Mammary epithelial cell (primary cell): ENCODE measurements at regions not wholly inside any gene's neighbourhood (a gene's known extent, or its start where the extent isn't known, plus 50 kb on each side); places are given as distances from the start of the nearest gene placed in this dataset.

ENCODE experiments used
- EZH2 ChIP-seq: IDR thresholded peaks from 2 replicates; pipeline ENCODE4 v1.6.1; 2012; ENCODE audit warnings: low read length, inconsistent platforms, borderline replicate concordance
- TF ChIP-seq, protein P1 (sequence below), 2 donors: IDR thresholded peaks in 1 of 2; conservative IDR thresholded peaks in 1 of 2; 2 replicates each; pipeline ENCODE4 v1.5.1; 2011 to 2012; ENCODE audit warnings: inconsistent platforms in 2 of 2, low read length in 2 of 2, mild to moderate bottlenecking in 2 of 2, control low read depth in 1 of 2, low read depth in 1 of 2; ENCODE audit not compliant: insufficient read depth in 1 of 2; ENCODE audit errors: extremely low read depth in 1 of 2

GRCh38 chr5:108681079-108681921, 66.4 kb upstream of the FER start:
- TF ChIP-seq, protein P1, sequence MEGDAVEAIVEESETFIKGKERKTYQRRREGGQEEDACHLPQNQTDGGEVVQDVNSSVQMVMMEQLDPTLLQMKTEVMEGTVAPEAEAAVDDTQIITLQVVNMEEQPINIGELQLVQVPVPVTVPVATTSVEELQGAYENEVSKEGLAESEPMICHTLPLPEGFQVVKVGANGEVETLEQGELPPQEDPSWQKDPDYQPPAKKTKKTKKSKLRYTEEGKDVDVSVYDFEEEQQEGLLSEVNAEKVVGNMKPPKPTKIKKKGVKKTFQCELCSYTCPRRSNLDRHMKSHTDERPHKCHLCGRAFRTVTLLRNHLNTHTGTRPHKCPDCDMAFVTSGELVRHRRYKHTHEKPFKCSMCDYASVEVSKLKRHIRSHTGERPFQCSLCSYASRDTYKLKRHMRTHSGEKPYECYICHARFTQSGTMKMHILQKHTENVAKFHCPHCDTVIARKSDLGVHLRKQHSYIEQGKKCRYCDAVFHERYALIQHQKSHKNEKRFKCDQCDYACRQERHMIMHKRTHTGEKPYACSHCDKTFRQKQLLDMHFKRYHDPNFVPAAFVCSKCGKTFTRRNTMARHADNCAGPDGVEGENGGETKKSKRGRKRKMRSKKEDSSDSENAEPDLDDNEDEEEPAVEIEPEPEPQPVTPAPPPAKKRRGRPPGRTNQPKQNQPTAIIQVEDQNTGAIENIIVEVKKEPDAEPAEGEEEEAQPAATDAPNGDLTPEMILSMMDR (conservative IDR thresholded peaks at IDR 0.05 in 1 of 2, IDR thresholded peaks at IDR 0.05 in 1 of 2; ENCODE audit: extremely low read depth in 1 of 2, insufficient read depth in 1 of 2, low read depth in 1 of 2, low read length in 2 of 2), result peak; percentile 72 to 87
- TF ChIP-seq EZH2, result no peak
